KOPT-K1 (cell line): ENCODE measurements at regions not wholly inside any gene's neighbourhood (a gene's known extent, or its start where the extent isn't known, plus 50 kb on each side); places are given as distances from the start of the nearest gene placed in this dataset.
"Not testable (repeated sequence)": the region's sequence is repeated elsewhere in the genome, so short reads cannot be mapped to it uniquely, and the experiment has no call there.

Experiments used
- H3K27ac ChIP-seq: fragments of 200-600 bp; sonication (generic); 2 replicates; pipeline ENCODE4 v1.5.1; 2016; ENCODE audit warnings: antibody characterized with exemption, mild to moderate bottlenecking, low read depth, low read length; ENCODE audit not compliant: poor library complexity, severe bottlenecking
- H3K36me3 ChIP-seq: fragments of 200-600 bp; sonication (generic); 2 replicates; pipeline ENCODE4 v1.5.1; 2017; ENCODE audit warnings: antibody characterized with exemption, mild to moderate bottlenecking, low read length, moderate library complexity; ENCODE audit not compliant: insufficient read depth
- H3K9me3 ChIP-seq: fragments of 200-600 bp; sonication (generic); 2 replicates; pipeline ENCODE4 v1.5.1; 2017; ENCODE audit warnings: antibody characterized with exemption, low read length, mild to moderate bottlenecking; ENCODE audit not compliant: insufficient read depth, poor library complexity, severe bottlenecking

DNA sequence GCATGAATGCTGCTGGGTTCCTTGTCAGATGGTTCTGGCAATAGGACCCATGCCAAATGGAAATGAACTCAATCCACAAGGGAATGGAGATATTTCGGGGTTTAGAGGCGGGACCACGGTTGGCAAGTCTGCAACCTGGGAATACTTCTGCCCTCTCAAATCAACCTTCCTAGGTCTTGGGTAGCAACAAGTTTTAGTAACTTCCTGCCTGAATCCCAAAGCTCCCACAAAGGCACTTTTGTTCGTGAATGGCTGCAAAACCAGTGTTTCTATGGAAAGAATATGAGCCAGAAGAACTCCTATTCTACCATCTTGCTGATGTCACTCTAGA lies 790.1 kb upstream of the SLC8A1 start:
- no peaks in the 10 kb centered on the region for H3K9me3 ChIP-seq
- no peaks in the 10 kb centered on the region for H3K36me3 ChIP-seq
- no peak overlapping the region for H3K27ac ChIP-seq

DNA sequence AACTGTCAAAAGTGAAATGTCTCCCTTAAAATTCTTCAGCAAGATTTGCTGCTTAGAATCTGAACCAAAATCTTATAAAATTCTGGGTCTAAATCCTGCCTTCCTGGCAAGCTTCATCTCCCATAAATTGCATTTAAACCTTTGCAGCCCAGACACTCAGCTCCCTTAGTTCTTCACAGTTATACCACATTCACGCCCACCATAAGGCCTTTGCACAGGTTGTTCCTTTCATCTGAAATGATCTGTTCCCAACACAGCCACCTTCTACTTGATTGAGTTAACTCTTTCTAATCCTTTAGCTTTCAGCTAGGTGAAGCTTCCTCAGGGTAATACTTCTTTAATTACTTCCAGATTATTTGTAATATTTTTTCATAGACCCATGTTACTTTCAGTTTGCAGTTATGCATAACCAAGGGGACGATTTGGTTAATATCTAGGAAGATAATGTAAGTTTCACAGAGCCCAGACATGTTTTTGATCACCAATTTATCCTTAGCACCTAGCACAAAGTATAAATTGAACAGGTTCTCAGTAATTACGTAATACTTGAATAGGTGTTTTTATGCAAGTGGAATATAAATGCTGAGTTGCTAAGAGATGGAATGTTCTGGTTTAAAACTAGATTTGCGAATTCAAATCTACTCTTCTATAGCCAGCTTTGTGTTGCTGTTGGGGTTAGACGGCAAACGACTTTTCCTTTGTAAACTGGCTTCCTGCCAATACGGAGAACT lies 779.7 kb upstream of the PKDCC start:
- Histone ChIP-seq H3K9me3 (no peaks in the 10 kb centered on the region), H3K27ac (no peak overlapping the region), H3K36me3 (no peaks in the 10 kb centered on the region)

DNA sequence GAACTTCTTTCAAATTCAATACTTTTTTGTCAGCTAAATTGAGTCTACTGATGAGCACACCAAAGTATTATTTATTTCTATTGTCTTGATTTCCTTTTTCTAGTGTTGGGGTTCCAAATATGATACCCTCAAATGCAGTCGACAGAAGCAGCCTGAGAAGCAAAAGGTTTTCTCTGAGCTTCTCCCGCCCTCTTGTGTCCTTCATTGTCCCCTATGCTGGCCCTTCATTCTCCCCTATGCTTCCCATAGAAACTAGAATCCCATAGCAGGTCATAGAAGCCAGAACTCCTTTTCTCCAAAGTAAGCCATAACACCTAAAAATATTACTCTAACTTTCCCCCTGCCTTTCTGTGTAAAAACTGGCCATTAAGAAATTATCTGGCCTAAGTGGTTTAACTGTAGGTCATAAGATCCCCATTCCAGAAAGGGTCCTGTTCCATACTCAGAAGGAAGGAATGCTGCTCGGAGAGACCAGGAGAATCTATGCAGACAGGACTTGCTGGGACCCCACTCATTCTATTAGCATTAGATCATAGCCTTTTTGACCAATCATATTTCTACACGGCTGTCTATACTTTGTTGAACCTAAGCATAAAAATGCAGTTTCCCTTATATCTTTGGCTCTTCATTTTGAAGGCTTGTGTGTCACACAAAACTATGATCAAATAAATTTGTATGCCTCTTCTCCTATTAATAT lies 764.6 kb upstream of the PKDCC start:
- no peaks in the 10 kb centered on the region for H3K36me3 ChIP-seq
- no peaks in the 10 kb centered on the region for H3K9me3 ChIP-seq
- no peak overlapping the region for H3K27ac ChIP-seq

DNA sequence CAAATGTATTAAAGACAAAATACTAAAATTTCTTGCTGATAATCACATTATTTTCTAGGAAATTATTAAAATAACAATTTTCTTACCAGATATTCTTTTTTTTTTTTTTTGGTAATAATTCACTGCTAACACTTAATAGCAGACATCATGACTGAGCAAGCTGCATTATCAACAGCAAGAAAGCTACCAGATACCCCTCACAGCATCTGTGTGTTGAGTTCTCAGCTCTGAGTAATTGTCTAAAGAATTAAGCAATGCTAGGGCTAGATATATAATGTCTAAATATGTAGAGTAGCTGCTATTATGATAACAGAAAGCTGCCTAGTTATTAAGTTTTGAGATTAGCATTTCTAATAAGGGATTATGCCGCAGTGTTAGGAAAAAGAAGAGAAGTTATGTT lies 754.3 kb upstream of the PKDCC start:
- H3K27ac ChIP-seq = no peak overlapping the region

DNA sequence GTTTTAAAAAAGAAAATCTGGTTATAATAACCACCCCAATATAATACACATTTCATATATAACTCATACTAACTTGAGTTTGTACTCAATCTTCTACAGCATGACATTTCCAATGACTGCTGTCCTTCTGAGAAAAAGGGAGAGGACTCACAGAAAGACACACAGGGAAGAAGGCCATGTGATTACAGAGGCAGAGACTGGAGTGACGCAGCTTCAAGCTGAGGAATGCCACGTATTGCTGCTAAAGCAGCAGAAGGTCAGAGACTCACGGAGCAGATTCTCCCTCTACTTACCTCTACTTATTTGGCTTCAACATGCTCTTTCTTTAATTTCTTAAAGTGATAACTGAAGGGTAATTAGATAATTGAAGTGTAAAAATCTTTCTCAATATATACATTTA lies 753.5 kb upstream of the PKDCC start:
- Histone ChIP-seq H3K9me3 (no peaks in the 10 kb centered on the region), H3K36me3 (no peaks in the 10 kb centered on the region), H3K27ac (no peak overlapping the region)

More for the DNA sequence above, 754.3 kb upstream of the PKDCC start:
- Histone ChIP-seq H3K36me3 (no peaks in the 10 kb centered on the region), H3K9me3 (no peaks in the 10 kb centered on the region)

DNA sequence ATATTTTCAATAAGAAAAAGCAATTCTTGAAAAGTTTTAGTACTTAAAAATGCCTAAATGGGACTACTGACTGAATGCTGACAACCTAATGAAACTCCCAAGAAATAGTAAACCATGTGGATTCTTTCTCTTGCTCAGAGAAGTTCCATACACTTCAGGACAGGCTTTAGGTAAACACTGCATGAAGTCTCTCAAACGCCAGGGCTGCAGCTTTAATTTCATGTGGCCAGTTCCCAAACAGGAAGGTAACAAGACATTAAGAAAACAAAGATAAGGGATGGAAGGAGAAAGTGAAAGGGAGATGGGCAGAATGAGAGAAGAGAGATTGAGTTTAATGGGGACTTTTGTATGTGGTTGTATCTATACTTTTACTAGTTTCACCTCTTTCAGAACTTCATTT lies 734.7 kb upstream of the PKDCC start:
- Histone ChIP-seq H3K36me3 (no peaks in the 10 kb centered on the region), H3K27ac (no peak overlapping the region), H3K9me3 (no peaks in the 10 kb centered on the region)

DNA sequence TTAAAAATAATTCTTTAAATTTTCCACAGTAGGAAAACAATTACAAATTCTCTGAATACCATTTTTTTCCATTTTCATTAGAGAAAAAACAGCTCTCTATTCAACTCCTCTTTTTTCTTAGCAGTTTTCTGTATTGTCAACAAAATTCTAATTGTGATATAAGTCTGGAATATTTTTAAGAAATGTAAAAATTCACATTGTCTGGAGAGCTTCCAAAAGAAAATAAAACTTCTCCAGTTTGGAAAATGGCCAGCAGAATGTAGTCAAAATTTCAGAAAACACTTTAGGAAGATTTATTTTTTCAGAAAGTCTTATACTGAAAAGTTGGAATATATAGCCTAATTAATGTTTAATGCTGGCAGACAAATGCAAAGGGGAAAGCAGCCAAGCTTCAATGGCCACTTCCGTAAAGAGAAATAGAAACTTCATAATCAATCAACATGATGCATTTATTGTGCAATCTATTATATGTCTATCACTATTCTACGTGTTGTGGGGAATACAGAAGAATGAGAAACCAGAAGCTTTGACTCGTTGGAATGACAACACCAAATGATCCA lies 733.2 kb upstream of the PKDCC start:
- Histone ChIP-seq H3K9me3 (no peaks in the 10 kb centered on the region), H3K36me3 (no peaks in the 10 kb centered on the region), H3K27ac (no peak overlapping the region)

DNA sequence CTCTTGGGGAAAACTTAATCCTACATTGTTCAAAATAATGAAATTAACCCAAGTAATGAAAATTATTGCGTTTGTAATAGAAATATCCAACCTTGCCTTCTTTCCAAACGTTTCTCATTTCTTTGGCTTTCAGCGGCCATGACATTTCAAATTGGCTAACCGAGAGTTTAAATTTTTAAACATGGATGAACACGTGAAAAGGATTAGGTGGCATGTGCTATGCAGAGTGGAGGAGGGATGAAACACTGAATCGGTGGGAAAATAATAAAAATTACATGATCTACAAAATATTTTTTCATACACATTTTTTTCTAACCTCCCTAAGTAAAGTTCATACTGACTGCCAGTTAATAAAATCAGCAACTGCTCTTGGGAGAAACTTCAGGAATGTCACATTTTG lies 728.4 kb upstream of the PKDCC start:
- no peaks in the 10 kb centered on the region for H3K9me3 ChIP-seq
- H3K36me3 ChIP-seq = no peaks in the 10 kb centered on the region
- H3K27ac ChIP-seq = no peak overlapping the region

DNA sequence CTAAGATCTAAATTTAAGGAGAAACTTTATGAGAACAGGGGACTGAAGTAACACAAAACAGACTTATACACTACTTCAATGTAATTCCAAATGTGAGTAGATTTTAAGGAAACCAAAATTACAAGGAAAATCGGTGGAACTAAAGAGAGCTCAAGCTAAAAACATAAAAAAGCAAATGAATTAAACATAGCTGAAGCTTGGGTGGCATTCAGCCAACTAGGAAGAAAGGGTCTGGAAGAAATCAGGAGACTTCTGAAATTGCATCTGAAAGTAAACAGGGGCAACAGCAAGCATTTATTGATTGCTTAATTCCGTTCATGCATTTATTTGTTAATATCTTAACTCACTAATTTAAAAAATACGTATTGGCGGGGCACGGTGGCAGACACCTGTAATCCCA lies 727.3 kb upstream of the PKDCC start:
- Histone ChIP-seq H3K27ac (no peak overlapping the region), H3K9me3 (no peaks in the 10 kb centered on the region), H3K36me3 (no peaks in the 10 kb centered on the region)

DNA sequence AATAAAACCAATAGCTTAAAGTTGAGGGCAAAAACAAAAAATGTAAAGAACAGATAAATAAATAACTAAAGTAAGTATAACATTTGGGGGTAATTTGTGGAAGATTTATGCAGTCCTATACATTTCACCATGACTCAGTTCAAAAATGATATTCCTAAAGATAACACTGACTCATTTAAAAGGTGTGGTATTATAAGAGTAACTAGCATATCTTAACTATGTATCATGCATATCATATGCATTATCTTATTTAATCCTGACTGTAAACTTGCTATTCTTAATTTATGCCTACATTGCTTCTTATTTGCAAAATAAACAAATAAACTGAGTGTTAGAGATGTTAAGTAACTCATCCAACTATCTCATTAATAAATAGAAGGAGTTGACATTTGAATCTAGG lies 726.5 kb upstream of the PKDCC start:
- Histone ChIP-seq H3K27ac (no peak overlapping the region), H3K9me3 (no peaks in the 10 kb centered on the region), H3K36me3 (no peaks in the 10 kb centered on the region)

DNA sequence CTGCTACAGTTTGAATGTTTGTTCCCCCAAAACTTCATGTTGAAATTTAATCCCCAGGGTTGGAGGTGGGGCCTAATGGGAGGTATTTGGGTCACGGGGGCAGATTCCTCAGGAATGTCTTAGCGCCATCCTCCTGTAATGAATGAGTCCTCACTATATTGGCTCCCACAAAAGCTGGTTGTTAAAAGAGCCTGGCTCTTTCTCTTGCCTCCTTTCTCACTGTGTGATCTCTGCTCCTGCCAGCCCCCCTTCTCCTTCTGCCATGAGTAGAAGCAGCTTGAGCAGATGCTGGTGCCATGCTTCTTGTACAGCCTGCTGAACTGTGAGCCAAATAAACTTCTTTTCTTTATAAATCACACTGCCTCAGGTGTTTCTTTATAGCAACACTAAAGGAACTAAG lies 721.0 kb upstream of the PKDCC start:
- Histone ChIP-seq H3K36me3 (no peaks in the 10 kb centered on the region), H3K9me3 (no peaks in the 10 kb centered on the region), H3K27ac (no peak overlapping the region)

DNA sequence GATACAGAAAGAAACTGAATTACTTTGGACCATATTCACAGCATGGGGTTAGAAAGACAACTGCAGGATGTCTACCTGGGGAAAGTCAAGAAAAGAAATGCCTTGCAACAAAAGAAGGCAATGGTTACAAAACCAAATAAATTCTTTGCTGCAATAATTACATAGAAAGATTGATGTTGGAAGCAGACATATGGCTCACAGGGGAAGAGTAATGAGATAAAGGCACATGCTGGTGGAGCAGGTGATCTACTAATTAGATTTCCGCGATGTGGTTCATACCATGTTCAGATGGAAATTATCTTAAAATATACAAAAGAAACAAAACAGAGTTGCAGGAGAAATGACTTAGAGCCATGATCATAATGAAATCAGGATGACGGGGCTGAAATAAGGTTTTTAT lies 718.8 kb upstream of the PKDCC start:
- Histone ChIP-seq H3K9me3 (no peaks in the 10 kb centered on the region), H3K27ac (no peak overlapping the region), H3K36me3 (no peaks in the 10 kb centered on the region)

DNA sequence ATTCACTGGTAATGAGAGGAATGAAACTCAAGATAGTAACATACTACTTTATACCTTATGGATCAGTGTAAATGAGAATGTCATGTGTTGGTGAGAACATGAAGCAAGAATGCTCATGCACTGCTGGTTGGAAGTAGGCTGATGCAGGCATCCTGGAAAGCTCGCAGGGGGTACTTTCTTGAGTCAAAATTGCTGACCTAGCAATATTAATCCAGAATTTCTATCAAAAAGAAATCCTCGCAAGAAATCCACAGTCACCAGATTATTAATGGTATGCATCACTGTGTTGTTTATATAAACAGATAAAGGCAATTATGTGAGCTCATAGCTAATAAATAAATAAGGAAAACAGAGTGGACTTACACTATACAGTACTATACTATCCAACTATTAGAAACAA lies 713.7 kb upstream of the PKDCC start:
- H3K27ac ChIP-seq = no peak overlapping the region
- no peaks in the 10 kb centered on the region for H3K36me3 ChIP-seq
- no peaks in the 10 kb centered on the region for H3K9me3 ChIP-seq

DNA sequence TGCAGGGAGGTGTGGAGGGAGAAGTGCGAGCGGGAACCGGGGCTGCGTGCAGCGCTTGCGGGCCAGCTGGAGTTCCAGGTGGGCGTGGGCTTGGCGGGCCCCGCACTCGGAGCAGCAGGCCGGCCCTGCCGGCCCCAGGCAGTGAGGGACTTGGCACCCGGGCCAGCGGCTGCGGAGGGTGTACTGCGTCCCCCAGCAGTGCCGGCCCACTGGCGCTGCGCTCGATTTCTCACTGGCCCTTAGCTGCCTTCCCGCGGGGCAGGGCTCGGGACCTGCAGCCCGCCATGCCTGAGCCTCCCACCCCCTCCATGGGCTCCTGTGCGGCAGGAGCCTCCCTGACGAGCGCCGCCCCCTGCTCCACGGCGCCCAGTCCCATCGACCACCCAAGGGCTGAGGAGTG lies 712.2 kb upstream of the PKDCC start:
- not testable (repeated sequence) for H3K27ac ChIP-seq, H3K9me3 ChIP-seq, H3K36me3 ChIP-seq

DNA sequence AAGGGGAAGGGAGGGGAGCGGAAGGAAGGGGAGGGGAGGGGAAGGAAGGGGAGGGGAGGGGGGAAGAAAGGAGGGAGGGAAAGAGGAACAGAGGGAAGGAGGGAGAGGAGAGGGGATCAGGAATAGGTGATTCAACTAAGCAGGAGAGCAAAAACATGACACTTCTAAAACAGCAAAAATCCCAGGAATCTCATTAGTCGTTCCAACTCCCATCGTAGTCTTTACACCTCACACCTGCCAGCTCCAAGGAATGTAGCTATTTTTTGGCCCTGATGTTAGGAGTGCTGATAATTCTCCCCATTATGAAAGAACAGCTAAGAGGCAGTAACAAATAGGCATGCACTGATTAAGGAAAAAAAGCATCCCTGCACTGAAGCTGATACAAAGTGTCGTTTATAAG lies 709.9 kb upstream of the PKDCC start:
- H3K36me3 ChIP-seq = no peaks in the 10 kb centered on the region
- no peak overlapping the region for H3K27ac ChIP-seq
- no peaks in the 10 kb centered on the region for H3K9me3 ChIP-seq

DNA sequence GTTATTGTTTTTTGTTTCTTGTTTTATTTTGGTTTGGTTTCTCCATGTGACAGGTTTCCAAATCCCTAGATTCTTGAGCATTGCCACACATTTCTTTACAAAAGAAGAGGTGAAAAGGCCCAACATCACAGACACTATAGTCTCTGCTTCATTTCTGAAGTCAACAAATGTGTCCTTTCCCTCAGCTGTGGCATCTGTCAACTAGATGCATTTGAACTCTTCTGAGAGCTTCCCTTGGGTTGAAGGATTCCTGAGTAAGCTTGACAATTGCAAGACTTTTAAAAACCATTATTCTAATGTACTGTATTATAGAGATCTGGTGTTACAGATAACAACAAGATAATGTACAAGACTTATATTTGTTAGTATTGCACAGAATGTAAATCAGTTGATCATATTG lies 703.3 kb upstream of the PKDCC start:
- no peaks in the 10 kb centered on the region for H3K36me3 ChIP-seq
- no peak overlapping the region for H3K27ac ChIP-seq
- no peaks in the 10 kb centered on the region for H3K9me3 ChIP-seq
